PFSK-1 (cell line): ENCODE measurements at regions not wholly inside any gene's neighbourhood (a gene's known extent, or its start where the extent isn't known, plus 50 kb on each side); places are given as distances from the start of the nearest gene placed in this dataset.

ENCODE experiments used
- FOXP2 ChIP-seq: optimal IDR thresholded peaks from 2 replicates; pipeline ENCODE3; 2011; ENCODE audit warnings: borderline replicate concordance, control low read depth, inconsistent platforms; ENCODE audit not compliant: insufficient read depth; ENCODE audit errors: extremely low read length, extremely low read depth
- POLR2AphosphoS5 ChIP-seq: IDR thresholded peaks from 2 replicates; pipeline ENCODE4 v1.6.1; 2012; ENCODE audit warnings: low read depth, mild to moderate bottlenecking, control low read depth, low read length, moderate library complexity
- SIN3A ChIP-seq: IDR thresholded peaks from 2 replicates; pipeline ENCODE4 v1.6.1; 2012; ENCODE audit warnings: mild to moderate bottlenecking, low read length, moderate library complexity, borderline replicate concordance; ENCODE audit not compliant: insufficient read depth
- TAF1 ChIP-seq: IDR thresholded peaks from 2 replicates; pipeline ENCODE4 v1.6.1; 2012; ENCODE audit warnings: low read length, control low read depth, borderline replicate concordance; ENCODE audit not compliant: insufficient read depth
- TF ChIP-seq, protein P1 (sequence below), 2 experiments: IDR thresholded peaks; 2 replicates each; pipeline versions ENCODE4 v1.6.1 to v1.8.0; 2011 to 2012; ENCODE audit warnings: low read depth in 2 of 2, low read length in 2 of 2, control low read depth in 1 of 2, inconsistent platforms in 1 of 2, mild to moderate bottlenecking in 1 of 2, moderate library complexity in 1 of 2; ENCODE audit not compliant: insufficient read depth in 1 of 2

GRCh38 chr2:64889803-64890202 lies 99.4 kb upstream of the SLC1A4 start:
- no peak for TF ChIP-seq POLR2AphosphoS5
- TF ChIP-seq, protein P1, sequence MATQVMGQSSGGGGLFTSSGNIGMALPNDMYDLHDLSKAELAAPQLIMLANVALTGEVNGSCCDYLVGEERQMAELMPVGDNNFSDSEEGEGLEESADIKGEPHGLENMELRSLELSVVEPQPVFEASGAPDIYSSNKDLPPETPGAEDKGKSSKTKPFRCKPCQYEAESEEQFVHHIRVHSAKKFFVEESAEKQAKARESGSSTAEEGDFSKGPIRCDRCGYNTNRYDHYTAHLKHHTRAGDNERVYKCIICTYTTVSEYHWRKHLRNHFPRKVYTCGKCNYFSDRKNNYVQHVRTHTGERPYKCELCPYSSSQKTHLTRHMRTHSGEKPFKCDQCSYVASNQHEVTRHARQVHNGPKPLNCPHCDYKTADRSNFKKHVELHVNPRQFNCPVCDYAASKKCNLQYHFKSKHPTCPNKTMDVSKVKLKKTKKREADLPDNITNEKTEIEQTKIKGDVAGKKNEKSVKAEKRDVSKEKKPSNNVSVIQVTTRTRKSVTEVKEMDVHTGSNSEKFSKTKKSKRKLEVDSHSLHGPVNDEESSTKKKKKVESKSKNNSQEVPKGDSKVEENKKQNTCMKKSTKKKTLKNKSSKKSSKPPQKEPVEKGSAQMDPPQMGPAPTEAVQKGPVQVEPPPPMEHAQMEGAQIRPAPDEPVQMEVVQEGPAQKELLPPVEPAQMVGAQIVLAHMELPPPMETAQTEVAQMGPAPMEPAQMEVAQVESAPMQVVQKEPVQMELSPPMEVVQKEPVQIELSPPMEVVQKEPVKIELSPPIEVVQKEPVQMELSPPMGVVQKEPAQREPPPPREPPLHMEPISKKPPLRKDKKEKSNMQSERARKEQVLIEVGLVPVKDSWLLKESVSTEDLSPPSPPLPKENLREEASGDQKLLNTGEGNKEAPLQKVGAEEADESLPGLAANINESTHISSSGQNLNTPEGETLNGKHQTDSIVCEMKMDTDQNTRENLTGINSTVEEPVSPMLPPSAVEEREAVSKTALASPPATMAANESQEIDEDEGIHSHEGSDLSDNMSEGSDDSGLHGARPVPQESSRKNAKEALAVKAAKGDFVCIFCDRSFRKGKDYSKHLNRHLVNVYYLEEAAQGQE (IDR thresholded peaks at IDR 0.05; ENCODE audit: insufficient read depth in 1 of 2, low read depth in 2 of 2, low read length in 2 of 2) = no peak
- TF ChIP-seq SIN3A = no peak
- TF ChIP-seq TAF1 = no peak
- TF ChIP-seq FOXP2 = no peak
